PC-3 (cell line): ENCODE measurements at regions not wholly inside any gene's neighbourhood (a gene's known extent, or its start where the extent isn't known, plus 50 kb on each side); places are given as distances from the start of the nearest gene placed in this dataset.
"Not testable (repeated sequence)": the region's sequence is repeated elsewhere in the genome, so short reads cannot be mapped to it uniquely, and the experiment has no call there.

ENCODE experiments used
- ATAC-seq: fragments of 200-7000 bp; cut with Tn5 transposase; 2 replicates; pipeline ENCODE4 v1.9.1; 2020; ENCODE audit warnings: mild to moderate bottlenecking, moderate library complexity
- BruUV-seq: library from RNA; stranded (reverse); fragments of 400-500 nt; replicated peaks from 2 replicates; lab custom pipeline; 2021; lab: Mats Ljungman, UMichigan
- CTCF ChIA-PET: fragments of 300-600 bp; sonication (Branson Sonifier 250); formaldehyde crosslinking; loops from one replicate; lab custom pipeline; 2022; ENCODE audit warnings: antibody characterized with exemption; lab: Charles Lee
- POLR2A ChIA-PET: fragments of 300-600 bp; sonication (Branson Sonifier 250); formaldehyde crosslinking; loops from one replicate; lab custom pipeline; 2022; ENCODE audit warnings: antibody characterized with exemption; ENCODE audit not compliant: unreplicated experiment; lab: Charles Lee
- DNase-seq: peaks from one replicate; pipeline ENCODE4 v3.0.0-alpha.2; 2015
- H2AFZ ChIP-seq: fragments of 300-600 bp; sonication (generic); 2 replicates; pipeline ENCODE4 v1.6.0; 2016; ENCODE audit warnings: antibody characterized with exemption, low read length
- H3F3A ChIP-seq: fragments of 300-600 bp; sonication (generic); one replicate; pipeline ENCODE4 v1.6.0; 2017; ENCODE audit warnings: antibody characterized with exemption, low read length, control low read depth, mild to moderate bottlenecking; ENCODE audit not compliant: unreplicated experiment
- H3K27ac ChIP-seq: fragments of 300-600 bp; sonication (generic); 2 replicates; pipeline ENCODE4 v1.5.1; 2016; ENCODE audit warnings: mild to moderate bottlenecking, low read length
- H3K27me3 ChIP-seq: fragments of 300-600 bp; sonication (generic); 2 replicates; pipeline ENCODE4 v1.6.1; 2016; ENCODE audit warnings: low read length, mixed read lengths
- H3K36me3 ChIP-seq: fragments of 300-600 bp; sonication (generic); 2 replicates; pipeline ENCODE4 v1.6.1; 2016; ENCODE audit warnings: low read depth, mixed run types, low read length, mixed read lengths
- H3K4me1 ChIP-seq: fragments of 300-600 bp; sonication (generic); 2 replicates; pipeline ENCODE4 v1.5.1; 2016; ENCODE audit warnings: low read length; ENCODE audit not compliant: insufficient read depth
- H3K4me2 ChIP-seq: fragments of 300-600 bp; sonication (generic); 2 replicates; pipeline ENCODE4 v1.6.0; 2016; ENCODE audit warnings: low read length
- H3K4me3 ChIP-seq: fragments of 300-600 bp; sonication (generic); 2 replicates; pipeline ENCODE4 v1.5.1; 2016; ENCODE audit warnings: mild to moderate bottlenecking, low read length, mixed read lengths
- H3K79me2 ChIP-seq: fragments of 300-600 bp; sonication (generic); 2 replicates; pipeline ENCODE4 v1.6.1; 2017; ENCODE audit warnings: low read length, mixed read lengths
- H3K9ac ChIP-seq: fragments of 300-600 bp; sonication (generic); 2 replicates; pipeline ENCODE4 v1.6.0; 2016; ENCODE audit warnings: mild to moderate bottlenecking, low read length
- H3K9me2 ChIP-seq: fragments of 300-600 bp; sonication (generic); replicated peaks from 2 replicates; pipeline ENCODE4 v1.6.1; 2016; ENCODE audit warnings: mixed run types, low read length, mixed read lengths
- H3K9me3 ChIP-seq: fragments of 300-600 bp; sonication (generic); 2 replicates; pipeline ENCODE4 v1.6.1; 2016; ENCODE audit warnings: low read length, mixed read lengths
- H4K20me1 ChIP-seq: fragments of 300-600 bp; sonication (generic); 2 replicates; pipeline ENCODE4 v1.6.1; 2016; ENCODE audit warnings: low read length, mixed read lengths
- CTCF ChIP-seq: fragments of 300-600 bp; sonication (generic); conservative IDR thresholded peaks from 2 replicates; pipeline ENCODE4 v1.5.1; 2017; ENCODE audit warnings: antibody characterized with exemption, low read depth, mild to moderate bottlenecking, low read length
- EZH2 ChIP-seq: fragments of 300-600 bp; sonication (generic); IDR thresholded peaks from one replicate; pipeline ENCODE4 v1.6.1; 2017; ENCODE audit warnings: antibody characterized with exemption, mild to moderate bottlenecking, low read length; ENCODE audit not compliant: unreplicated experiment
- EZH2phosphoT487 ChIP-seq: fragments of 300-600 bp; sonication (generic); IDR thresholded peaks from 2 replicates; pipeline ENCODE4 v1.6.1; 2018; ENCODE audit warnings: mild to moderate bottlenecking, antibody characterized with exemption, low read length, borderline replicate concordance
- intact Hi-C: fragments of 100-400 bp; cut with micrococcal nuclease; formaldehyde crosslinking; loops from 2 replicates; pipeline ENCODE4 v1.9.0; 2023

GRCh38 chr4:95949136-95949765 is 109.4 kb downstream of the PDHA2 start:
- Histone ChIP-seq H3K4me1 (no peaks in the 10 kb centered on the region), H3K9me2 (no peaks in the 10 kb centered on the region), H3F3A (no peaks in the 10 kb centered on the region), H2AFZ (no peak overlapping the region), H3K9me3 (no peaks in the 10 kb centered on the region), H3K27me3 (no peaks in the 10 kb centered on the region), H3K4me2 (no peak overlapping the region), H4K20me1 (no peaks in the 10 kb centered on the region), H3K36me3 (no peaks in the 10 kb centered on the region), H3K27ac (no peak overlapping the region), H3K79me2 (no peaks in the 10 kb centered on the region), H3K4me3 (no peak overlapping the region), H3K9ac (no peak overlapping the region)
- TF ChIP-seq EZH2, result no peak
- TF ChIP-seq EZH2phosphoT487, result no peak
- no peak for TF ChIP-seq CTCF
- intact Hi-C loops, result no loop called here
- ChIA-PET POLR2A (no interaction called here), CTCF (no interaction called here)
- no TSS peak for BruUV-seq
- DNase-seq (no peak), ATAC-seq (no peak)

GRCh38 chr4:95949808-95950207 is 109.9 kb downstream of the PDHA2 start:
- no peak overlapping the region for H2AFZ ChIP-seq
- H3F3A ChIP-seq, result no peaks in the 10 kb centered on the region
- no peaks in the 10 kb centered on the region for H4K20me1 ChIP-seq
- H3K79me2 ChIP-seq, result no peaks in the 10 kb centered on the region
- no peaks in the 10 kb centered on the region for H3K4me1 ChIP-seq
- H3K4me2 ChIP-seq, result no peak overlapping the region
- no peak overlapping the region for H3K4me3 ChIP-seq
- H3K9ac ChIP-seq, result no peak overlapping the region
- H3K36me3 ChIP-seq, result no peaks in the 10 kb centered on the region
- no peak for TF ChIP-seq CTCF
- TF ChIP-seq EZH2, result no peak
- no peak for TF ChIP-seq EZH2phosphoT487
- H3K9me2 ChIP-seq, result no peaks in the 10 kb centered on the region
- H3K27ac ChIP-seq, result no peak overlapping the region
- intact Hi-C loops, result no loop called here
- DNase-seq (no peak), ATAC-seq (no peak)
- POLR2A ChIA-PET, result no interaction called here
- H3K27me3 ChIP-seq, result no peaks in the 10 kb centered on the region
- H3K9me3 ChIP-seq, result no peaks in the 10 kb centered on the region
- CTCF ChIA-PET, result no interaction called here
- no TSS peak for BruUV-seq

- H3K36me3 ChIP-seq, H2AFZ ChIP-seq, DNase-seq, H4K20me1 ChIP-seq, H3F3A ChIP-seq, H3K9me2 ChIP-seq, H3K79me2 ChIP-seq, H3K9me3 ChIP-seq, ATAC-seq, H3K27me3 ChIP-seq, CTCF ChIA-PET, H3K27ac ChIP-seq, BruUV-seq, intact Hi-C loops, H3K4me3 ChIP-seq, H3K4me1 ChIP-seq, H3K9ac ChIP-seq, H3K4me2 ChIP-seq: not testable (repeated sequence)
- POLR2A ChIA-PET, result interaction anchor here (0.5 kb wide), 1 partner anchor 85 kb away, joined by 3 read pairs; no protein-coding TSS in a partner anchor
These were observed 112.6 kb downstream of the PDHA2 start for GRCh38 chr4:95952538-95952937.
